Nephron progenitor cell (in vitro differentiated cells): ENCODE measurements at regions not wholly inside any gene's neighbourhood (a gene's known extent, or its start where the extent isn't known, plus 50 kb on each side); places are given as distances from the start of the nearest gene placed in this dataset.

Source experiments
- DNase-seq: peaks from one replicate; pipeline ENCODE4 v3.0.0; 2021
- H3K27ac Mint-ChIP-seq: 2 replicates; pipeline ENCODE4 v1.8.0; 2021; ENCODE audit warnings: mild to moderate bottlenecking, moderate library complexity, mixed read lengths
- H3K27me3 Mint-ChIP-seq: 2 replicates; pipeline ENCODE4 v1.8.0; 2021; ENCODE audit warnings: mild to moderate bottlenecking, low read depth, mixed read lengths; ENCODE audit not compliant: poor library complexity
- H3K36me3 Mint-ChIP-seq: 2 replicates; pipeline ENCODE4 v1.8.0; 2021; ENCODE audit warnings: low read depth, mixed read lengths
- H3K4me1 Mint-ChIP-seq: 2 replicates; pipeline ENCODE4 v1.8.0; 2021; ENCODE audit warnings: mixed read lengths
- H3K4me3 Mint-ChIP-seq: 2 replicates; pipeline ENCODE4 v1.8.0; 2021; ENCODE audit warnings: mild to moderate bottlenecking, moderate library complexity, mixed read lengths
- H3K9me3 Mint-ChIP-seq: 2 replicates; pipeline ENCODE4 v1.8.0; 2021; ENCODE audit warnings: mild to moderate bottlenecking, moderate library complexity, mixed read lengths
- CTCF ChIP-seq: fragments of 200-600 bp; sonication (generic); IDR thresholded peaks from 2 replicates; pipeline ENCODE4 v1.5.0; 2021; ENCODE audit warnings: antibody characterized with exemption

GRCh38 chr10:120729547-120729946, 121.6 kb upstream of the WDR11 start:
- H3K9me3 Mint-ChIP-seq: peaks cover 4% of the 10 kb centered on the region
- H3K4me1 Mint-ChIP-seq: peaks cover 5% of the 10 kb centered on the region
- H3K36me3 Mint-ChIP-seq: no peaks in the 10 kb centered on the region
- no peak for TF ChIP-seq CTCF
- H3K4me3 Mint-ChIP-seq: no peak overlapping the region
- H3K27me3 Mint-ChIP-seq: peaks cover 12% of the 10 kb centered on the region
- no peak overlapping the region for H3K27ac Mint-ChIP-seq
- DNase-seq: no peak

- no peak overlapping the region for H3K4me3 Mint-ChIP-seq
- no peak for DNase-seq
- no peaks in the 10 kb centered on the region for H3K9me3 Mint-ChIP-seq
- no peak overlapping the region for H3K27ac Mint-ChIP-seq
- TF ChIP-seq CTCF: no peak
- no peaks in the 10 kb centered on the region for H3K36me3 Mint-ChIP-seq
- H3K27me3 Mint-ChIP-seq: peaks cover 15% of the 10 kb centered on the region
- H3K4me1 Mint-ChIP-seq: peaks cover 5% of the 10 kb centered on the region
Observed at GRCh38 chr10:120732067-120732466, 119.1 kb upstream of the WDR11 start.

DNA sequence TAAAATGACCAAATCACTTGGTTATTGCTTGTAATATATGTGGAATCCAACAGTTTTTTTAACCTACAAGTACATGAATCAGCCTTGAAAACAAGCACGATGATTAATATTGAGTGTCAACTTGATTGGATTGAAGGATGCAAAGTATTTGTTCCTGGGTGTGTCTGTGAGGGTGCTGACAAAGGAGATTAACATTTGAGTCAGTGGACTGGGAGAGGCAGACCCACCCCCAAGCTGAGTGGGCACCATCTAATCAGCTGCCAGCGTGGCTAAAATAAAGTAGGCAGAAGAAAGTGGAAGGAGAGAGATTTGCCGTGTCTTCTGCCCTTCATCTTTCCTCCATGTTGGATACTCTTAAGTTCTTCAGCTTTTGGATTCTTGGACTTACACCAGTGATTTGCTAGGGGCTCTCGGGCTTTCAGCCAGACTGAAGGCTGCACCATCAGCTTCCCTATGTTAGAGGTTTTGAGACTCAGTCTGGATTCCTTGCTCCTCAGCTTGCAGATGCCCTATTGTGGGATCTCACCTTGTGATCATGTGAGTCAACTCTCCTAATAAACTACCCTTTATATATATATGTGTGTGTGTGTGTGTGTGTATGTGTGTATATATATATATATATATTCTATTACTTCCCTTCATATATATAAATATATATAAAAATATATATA, 118.4 kb upstream of the WDR11 start:
- DNase-seq: no peak

GRCh38 chr10:120734483-120735078, 116.6 kb upstream of the WDR11 start:
- DNase-seq: no peak
- Mint-ChIP-seq H3K27me3 (peaks cover 13% of the 10 kb centered on the region), H3K27ac (no peak overlapping the region), H3K36me3 (no peaks in the 10 kb centered on the region), H3K9me3 (no peaks in the 10 kb centered on the region), H3K4me1 (peaks cover 24% of the 10 kb centered on the region), H3K4me3 (no peak overlapping the region)
- TF ChIP-seq CTCF: no peak

More for the DNA sequence above, 118.4 kb upstream of the WDR11 start:
- Mint-ChIP-seq H3K4me3 (no peak overlapping the region), H3K36me3 (no peaks in the 10 kb centered on the region), H3K4me1 (peaks cover 7% of the 10 kb centered on the region), H3K27ac (no peak overlapping the region), H3K9me3 (no peaks in the 10 kb centered on the region), H3K27me3 (peaks cover 17% of the 10 kb centered on the region)
- no peak for TF ChIP-seq CTCF

DNA sequence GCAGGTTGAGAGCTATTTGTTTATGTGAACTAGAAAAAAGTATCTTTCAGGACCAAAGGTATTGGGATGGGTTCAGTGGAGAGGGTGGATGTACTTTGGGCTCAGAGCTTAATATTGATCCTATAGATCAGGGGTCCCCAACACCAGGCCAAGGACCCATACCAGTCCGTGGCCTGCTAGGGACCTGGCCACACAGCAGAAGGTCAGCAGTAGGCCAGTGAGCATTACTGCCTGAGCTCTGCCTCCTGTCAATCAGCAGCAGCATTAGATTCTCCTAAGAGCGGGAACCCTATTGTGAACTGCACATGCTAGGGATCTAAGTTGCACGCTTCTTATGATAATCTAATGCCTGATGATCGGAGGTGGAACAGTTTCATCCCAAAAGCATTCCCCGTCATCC, 115.8 kb upstream of the WDR11 start:
- Mint-ChIP-seq H3K9me3 (no peaks in the 10 kb centered on the region), H3K27me3 (peaks cover 12% of the 10 kb centered on the region), H3K4me3 (no peak overlapping the region), H3K27ac (no peak overlapping the region), H3K4me1 (peaks cover 30% of the 10 kb centered on the region), H3K36me3 (no peaks in the 10 kb centered on the region)
- TF ChIP-seq CTCF: no peak
- no peak for DNase-seq
